GM23338 (cell line): ENCODE measurements at regions not wholly inside any gene's neighbourhood (a gene's known extent, or its start where the extent isn't known, plus 50 kb on each side); places are given as distances from the start of the nearest gene placed in this dataset.

Source experiments
- CREB1 ChIP-seq: fragments of 250-450 bp; sonication (Bioruptor Pico); IDR thresholded peaks from 2 replicates; pipeline ENCODE4 v1.5.0; 2020; ENCODE audit warnings: low read depth, mild to moderate bottlenecking, moderate library complexity
- EZH2 ChIP-seq: fragments of 200-600 bp; sonication (generic); IDR thresholded peaks from one replicate; pipeline ENCODE4 v1.8.0; 2017; ENCODE audit warnings: antibody characterized with exemption, mild to moderate bottlenecking, low read depth; ENCODE audit not compliant: unreplicated experiment
- JUNB ChIP-seq: IDR thresholded peaks from one replicate; pipeline ENCODE4 v1.6.1; 2016; ENCODE audit warnings: antibody characterized with exemption; ENCODE audit not compliant: unreplicated experiment
- POLR2AphosphoS5 ChIP-seq: IDR thresholded peaks from 2 replicates; pipeline ENCODE4 v1.6.1; 2016; ENCODE audit warnings: antibody characterized with exemption, low read depth
- TF ChIP-seq, protein P1 (sequence below), 2 experiments: fragments of 200-600 bp in 1 of 2; sonication (generic) in 1 of 2; conservative IDR thresholded peaks; 2 replicates each; pipeline versions ENCODE4 v1.5.1 to v1.6.1; 2016 to 2017; ENCODE audit warnings: antibody characterized with exemption in 2 of 2, low read depth in 2 of 2, mild to moderate bottlenecking in 2 of 2, moderate library complexity in 1 of 2
- TF ChIP-seq, protein P2 (sequence below): IDR thresholded peaks from one replicate; pipeline ENCODE4 v1.6.1; 2018; ENCODE audit warnings: antibody characterized with exemption; ENCODE audit not compliant: unreplicated experiment

DNA sequence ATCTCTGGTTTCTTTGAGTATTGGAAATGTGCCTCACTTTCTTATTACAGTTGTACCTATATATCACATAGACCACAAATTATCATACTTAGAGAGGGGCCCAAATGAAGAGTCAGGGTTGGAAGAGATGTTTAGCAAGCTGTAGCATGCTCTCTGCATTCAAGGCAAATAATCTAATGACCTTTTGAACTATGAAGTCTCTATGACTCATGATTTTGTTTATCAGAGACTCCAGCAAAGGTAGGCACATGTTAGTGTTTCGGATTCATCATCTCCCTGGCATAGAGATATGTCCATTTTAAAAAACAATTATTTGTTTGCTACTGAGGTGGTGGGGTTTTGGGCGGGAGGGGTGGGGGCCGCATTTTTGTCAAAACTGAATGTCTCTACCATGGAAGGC, 2000.1 kb downstream of the EFNA5 start:
- TF ChIP-seq, protein P1, sequence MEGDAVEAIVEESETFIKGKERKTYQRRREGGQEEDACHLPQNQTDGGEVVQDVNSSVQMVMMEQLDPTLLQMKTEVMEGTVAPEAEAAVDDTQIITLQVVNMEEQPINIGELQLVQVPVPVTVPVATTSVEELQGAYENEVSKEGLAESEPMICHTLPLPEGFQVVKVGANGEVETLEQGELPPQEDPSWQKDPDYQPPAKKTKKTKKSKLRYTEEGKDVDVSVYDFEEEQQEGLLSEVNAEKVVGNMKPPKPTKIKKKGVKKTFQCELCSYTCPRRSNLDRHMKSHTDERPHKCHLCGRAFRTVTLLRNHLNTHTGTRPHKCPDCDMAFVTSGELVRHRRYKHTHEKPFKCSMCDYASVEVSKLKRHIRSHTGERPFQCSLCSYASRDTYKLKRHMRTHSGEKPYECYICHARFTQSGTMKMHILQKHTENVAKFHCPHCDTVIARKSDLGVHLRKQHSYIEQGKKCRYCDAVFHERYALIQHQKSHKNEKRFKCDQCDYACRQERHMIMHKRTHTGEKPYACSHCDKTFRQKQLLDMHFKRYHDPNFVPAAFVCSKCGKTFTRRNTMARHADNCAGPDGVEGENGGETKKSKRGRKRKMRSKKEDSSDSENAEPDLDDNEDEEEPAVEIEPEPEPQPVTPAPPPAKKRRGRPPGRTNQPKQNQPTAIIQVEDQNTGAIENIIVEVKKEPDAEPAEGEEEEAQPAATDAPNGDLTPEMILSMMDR (conservative IDR thresholded peaks at IDR 0.05; ENCODE audit: low read depth in 2 of 2) = no peak
- no peak for TF ChIP-seq JUNB
- TF ChIP-seq, protein P2, sequence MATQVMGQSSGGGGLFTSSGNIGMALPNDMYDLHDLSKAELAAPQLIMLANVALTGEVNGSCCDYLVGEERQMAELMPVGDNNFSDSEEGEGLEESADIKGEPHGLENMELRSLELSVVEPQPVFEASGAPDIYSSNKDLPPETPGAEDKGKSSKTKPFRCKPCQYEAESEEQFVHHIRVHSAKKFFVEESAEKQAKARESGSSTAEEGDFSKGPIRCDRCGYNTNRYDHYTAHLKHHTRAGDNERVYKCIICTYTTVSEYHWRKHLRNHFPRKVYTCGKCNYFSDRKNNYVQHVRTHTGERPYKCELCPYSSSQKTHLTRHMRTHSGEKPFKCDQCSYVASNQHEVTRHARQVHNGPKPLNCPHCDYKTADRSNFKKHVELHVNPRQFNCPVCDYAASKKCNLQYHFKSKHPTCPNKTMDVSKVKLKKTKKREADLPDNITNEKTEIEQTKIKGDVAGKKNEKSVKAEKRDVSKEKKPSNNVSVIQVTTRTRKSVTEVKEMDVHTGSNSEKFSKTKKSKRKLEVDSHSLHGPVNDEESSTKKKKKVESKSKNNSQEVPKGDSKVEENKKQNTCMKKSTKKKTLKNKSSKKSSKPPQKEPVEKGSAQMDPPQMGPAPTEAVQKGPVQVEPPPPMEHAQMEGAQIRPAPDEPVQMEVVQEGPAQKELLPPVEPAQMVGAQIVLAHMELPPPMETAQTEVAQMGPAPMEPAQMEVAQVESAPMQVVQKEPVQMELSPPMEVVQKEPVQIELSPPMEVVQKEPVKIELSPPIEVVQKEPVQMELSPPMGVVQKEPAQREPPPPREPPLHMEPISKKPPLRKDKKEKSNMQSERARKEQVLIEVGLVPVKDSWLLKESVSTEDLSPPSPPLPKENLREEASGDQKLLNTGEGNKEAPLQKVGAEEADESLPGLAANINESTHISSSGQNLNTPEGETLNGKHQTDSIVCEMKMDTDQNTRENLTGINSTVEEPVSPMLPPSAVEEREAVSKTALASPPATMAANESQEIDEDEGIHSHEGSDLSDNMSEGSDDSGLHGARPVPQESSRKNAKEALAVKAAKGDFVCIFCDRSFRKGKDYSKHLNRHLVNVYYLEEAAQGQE = no peak
- TF ChIP-seq EZH2 = no peak
- no peak for TF ChIP-seq POLR2AphosphoS5
- no peak for TF ChIP-seq CREB1 (CRISPR knock-in tag)
